Upper lobe of left lung (tissue), 6 donors: ENCODE measurements at regions not wholly inside any gene's neighbourhood (a gene's known extent, or its start where the extent isn't known, plus 50 kb on each side); places are given as distances from the start of the nearest gene placed in this dataset.

Source experiments
- ATAC-seq, 2 donors: fragments of 200-7000 bp; cut with Tn5 transposase; one replicate each; pipeline ENCODE4 v1.9.1; 2022; ENCODE audit warnings: mild to moderate bottlenecking in 2 of 2, moderate library complexity in 2 of 2; ENCODE audit not compliant: low FRiP score in 2 of 2
- DNase-seq, 2 donors: peaks; one replicate each; pipeline ENCODE4 v3.0.0-alpha.2; 2019 to 2020
- H3K27ac ChIP-seq, 4 donors: fragments of 200-600 bp; sonication (generic); one replicate each; pipeline ENCODE4 v1.5.1; 2016 to 2019
- H3K27me3 ChIP-seq, 4 donors: fragments of 200-600 bp; sonication (generic); one replicate each; pipeline ENCODE4 v1.5.1; 2017 to 2019
- H3K36me3 ChIP-seq, 4 donors: fragments of 200-600 bp; sonication (generic); one replicate each; pipeline ENCODE4 v1.5.1; 2016 to 2019
- H3K4me1 ChIP-seq, 4 donors: fragments of 200-600 bp; sonication (generic); one replicate each; pipeline ENCODE4 v1.5.1; 2018 to 2019
- H3K4me3 ChIP-seq, 4 donors: fragments of 200-600 bp; sonication (generic); one replicate each; pipeline ENCODE4 v1.5.1; 2017 to 2019; ENCODE audit warnings: mild to moderate bottlenecking in 2 of 4, moderate library complexity in 1 of 4
- H3K9me3 ChIP-seq, 4 donors: fragments of 200-600 bp; sonication (generic); one replicate each; pipeline ENCODE4 v1.5.1; 2018 to 2019
- EP300 ChIP-seq, 4 donors: sonication (generic); formaldehyde crosslinking; IDR thresholded peaks; one replicate each; pipeline ENCODE4 v1.5.1; 2017; ENCODE audit warnings: antibody characterized with exemption in 4 of 4, control low read depth in 2 of 4
- POLR2A ChIP-seq, 4 donors: fragments of 450-650 bp; IDR thresholded peaks; one replicate each; pipeline ENCODE4 v1.5.1; 2016 to 2017; ENCODE audit warnings: antibody characterized with exemption in 4 of 4, mild to moderate bottlenecking in 2 of 4
- POLR2AphosphoS5 ChIP-seq, 2 donors: sonication (generic); formaldehyde crosslinking; IDR thresholded peaks; one replicate each; pipeline ENCODE4 v1.5.1; 2017; ENCODE audit warnings: antibody characterized with exemption in 2 of 2
- WGBS, 2 donors: methylation state at CpG; one replicate each; pipeline ENCODE4 v1.1.5; 2017 to 2018; 5-methylcytosine and 5-hydroxymethylcytosine counted together
- TF ChIP-seq, protein P1 (sequence below), 6 experiments: fragments of 450-650 bp in 4 of 6; fragments of 200-600 bp in 2 of 6; sonication (generic) in 2 of 6; IDR thresholded peaks; one replicate each; pipeline ENCODE4 v1.5.1; 2016 to 2019; ENCODE audit warnings: antibody characterized with exemption in 6 of 6
- donor health status: DM: no; HTN: no; CAD: no; lungs with moderate emphysema.
- donor health status: DM: no; HTN: yes; CAD: no; lungs with severe emphysema.

DNA sequence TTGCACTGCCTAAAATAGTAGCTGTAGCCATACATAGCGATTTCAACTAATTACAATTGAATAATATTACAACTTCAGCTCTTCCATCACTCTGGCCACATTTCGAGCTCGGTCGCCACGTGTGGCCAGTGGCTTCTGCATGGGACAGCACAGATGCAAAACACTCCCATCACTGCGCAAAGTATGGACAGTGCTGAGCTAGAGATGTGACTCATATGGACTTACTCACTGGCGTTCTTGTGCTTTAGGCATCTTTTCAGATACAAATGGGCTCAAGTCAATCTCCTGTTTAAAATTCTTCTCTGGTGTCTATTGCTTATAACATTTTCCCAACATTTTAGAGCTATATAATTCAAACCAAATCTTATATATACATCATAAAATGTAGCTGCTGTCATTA, 222.7 kb downstream of the ELAVL2 start:
- Histone ChIP-seq H3K27me3 (no peaks in the 10 kb centered on the region), H3K27ac (no peak overlapping the region), H3K36me3 (no peaks in the 10 kb centered on the region), H3K9me3 (no peaks in the 10 kb centered on the region), H3K4me3 (no peak overlapping the region), H3K4me1 (no peaks in the 10 kb centered on the region)
- ATAC-seq (no peak), DNase-seq (peak in 1 of 2 donors; percentile 14)
- 92 to 93% methylated on average over 7 of the region's 7 CpGs for WGBS, 2 donors
- no peak for TF ChIP-seq POLR2AphosphoS5 (IDR thresholded peaks at IDR 0.05)
- TF ChIP-seq EP300 (IDR thresholded peaks at IDR 0.05): no peak
- TF ChIP-seq, protein P1, sequence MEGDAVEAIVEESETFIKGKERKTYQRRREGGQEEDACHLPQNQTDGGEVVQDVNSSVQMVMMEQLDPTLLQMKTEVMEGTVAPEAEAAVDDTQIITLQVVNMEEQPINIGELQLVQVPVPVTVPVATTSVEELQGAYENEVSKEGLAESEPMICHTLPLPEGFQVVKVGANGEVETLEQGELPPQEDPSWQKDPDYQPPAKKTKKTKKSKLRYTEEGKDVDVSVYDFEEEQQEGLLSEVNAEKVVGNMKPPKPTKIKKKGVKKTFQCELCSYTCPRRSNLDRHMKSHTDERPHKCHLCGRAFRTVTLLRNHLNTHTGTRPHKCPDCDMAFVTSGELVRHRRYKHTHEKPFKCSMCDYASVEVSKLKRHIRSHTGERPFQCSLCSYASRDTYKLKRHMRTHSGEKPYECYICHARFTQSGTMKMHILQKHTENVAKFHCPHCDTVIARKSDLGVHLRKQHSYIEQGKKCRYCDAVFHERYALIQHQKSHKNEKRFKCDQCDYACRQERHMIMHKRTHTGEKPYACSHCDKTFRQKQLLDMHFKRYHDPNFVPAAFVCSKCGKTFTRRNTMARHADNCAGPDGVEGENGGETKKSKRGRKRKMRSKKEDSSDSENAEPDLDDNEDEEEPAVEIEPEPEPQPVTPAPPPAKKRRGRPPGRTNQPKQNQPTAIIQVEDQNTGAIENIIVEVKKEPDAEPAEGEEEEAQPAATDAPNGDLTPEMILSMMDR (IDR thresholded peaks at IDR 0.05): no peak

DNA sequence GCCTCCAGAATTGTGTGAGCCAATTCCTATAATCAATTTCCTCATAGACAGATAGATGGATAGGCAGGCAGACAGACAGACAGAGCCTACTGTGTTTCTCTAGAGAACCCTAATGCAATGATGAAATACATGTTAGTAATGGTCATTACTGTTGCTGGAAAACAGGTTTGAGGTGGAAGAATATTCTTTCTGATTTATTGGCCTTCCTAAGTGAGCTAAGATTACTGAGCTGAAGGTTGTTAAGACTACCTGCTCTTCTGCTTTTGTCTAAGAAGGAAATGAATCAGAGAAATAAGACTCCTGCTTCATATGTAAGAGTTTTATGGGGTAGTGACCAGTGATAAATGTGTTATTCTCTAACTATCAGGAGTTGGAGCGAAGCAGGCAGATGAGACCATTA, 219.9 kb downstream of the ELAVL2 start:
- WGBS, 2 donors: 77 to 81% methylated on average over 1 of the region's 1 CpG
- TF ChIP-seq, protein P1 (IDR thresholded peaks at IDR 0.05): no peak
- TF ChIP-seq POLR2AphosphoS5 (IDR thresholded peaks at IDR 0.05) (no peak), EP300 (IDR thresholded peaks at IDR 0.05) (no peak), POLR2A (IDR thresholded peaks at IDR 0.05) (no peak)
- H3K36me3 ChIP-seq: no peaks in the 10 kb centered on the region
- H3K4me3 ChIP-seq: no peak overlapping the region
- no peak overlapping the region for H3K27ac ChIP-seq
- no peaks in the 10 kb centered on the region for H3K9me3 ChIP-seq
- no peaks in the 10 kb centered on the region for H3K27me3 ChIP-seq
- DNase-seq: no peak
- no peak for ATAC-seq
- H3K4me1 ChIP-seq: no peaks in the 10 kb centered on the region

DNA sequence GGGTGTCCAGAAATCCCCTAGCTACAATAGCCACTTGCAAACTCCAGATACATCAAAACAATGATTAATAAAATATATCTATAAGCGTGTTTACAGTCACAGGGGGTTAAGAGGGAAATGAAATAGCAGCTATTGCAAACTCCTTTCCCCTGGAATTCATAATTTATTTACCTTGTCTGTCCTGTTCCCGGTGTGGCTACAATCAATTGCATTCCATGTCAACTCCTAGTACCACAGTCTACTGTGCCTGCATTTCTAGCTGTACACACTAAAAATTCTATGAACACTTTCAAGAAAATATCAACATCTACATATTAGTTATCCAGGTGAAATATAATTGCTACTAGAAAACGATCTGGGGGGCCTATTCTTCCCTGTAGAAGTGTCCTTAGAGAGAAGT, 217.6 kb downstream of the ELAVL2 start:
- Histone ChIP-seq H3K27ac (no peak overlapping the region), H3K4me3 (no peak overlapping the region), H3K4me1 (no peaks in the 10 kb centered on the region), H3K36me3 (no peaks in the 10 kb centered on the region), H3K27me3 (no peaks in the 10 kb centered on the region), H3K9me3 (no peaks in the 10 kb centered on the region)
- ATAC-seq (no peak), DNase-seq (no peak)
- WGBS, 2 donors: 35 to 41% methylated on average over 3 of the region's 3 CpGs
- TF ChIP-seq POLR2AphosphoS5 (IDR thresholded peaks at IDR 0.05) (no peak), POLR2A (IDR thresholded peaks at IDR 0.05) (no peak), EP300 (IDR thresholded peaks at IDR 0.05) (no peak)
- TF ChIP-seq, protein P1 (IDR thresholded peaks at IDR 0.05): no peak

DNA sequence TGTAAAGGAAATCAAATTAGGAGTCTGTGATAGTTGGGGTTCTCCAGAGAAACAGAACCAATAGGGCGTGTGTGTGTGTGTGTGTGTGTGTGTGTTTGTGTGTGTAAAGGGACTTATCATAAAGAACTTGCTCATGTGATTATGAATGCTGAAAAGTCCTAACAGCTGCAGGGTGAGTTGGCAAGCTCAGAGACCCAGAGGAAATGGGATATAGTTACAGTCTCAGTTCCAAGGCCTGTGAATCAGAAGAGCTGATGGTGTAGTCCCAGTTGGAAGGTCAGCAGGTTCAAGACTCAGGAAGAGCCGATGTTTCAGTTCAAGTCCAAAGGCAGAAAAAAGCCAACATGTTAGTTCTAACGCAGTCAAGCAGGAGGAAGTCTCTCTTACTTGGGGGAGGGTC, 214.2 kb downstream of the ELAVL2 start:
- Histone ChIP-seq H3K4me3 (no peak overlapping the region), H3K9me3 (no peaks in the 10 kb centered on the region), H3K36me3 (no peaks in the 10 kb centered on the region), H3K27ac (no peak overlapping the region), H3K4me1 (no peaks in the 10 kb centered on the region), H3K27me3 (no peaks in the 10 kb centered on the region)
- TF ChIP-seq EP300 (IDR thresholded peaks at IDR 0.05) (no peak), POLR2A (IDR thresholded peaks at IDR 0.05) (no peak), POLR2AphosphoS5 (IDR thresholded peaks at IDR 0.05) (no peak)
- ATAC-seq (no peak), DNase-seq (no peak)
- 75 to 85% methylated on average over 3 of the region's 3 CpGs for WGBS, 2 donors

DNA sequence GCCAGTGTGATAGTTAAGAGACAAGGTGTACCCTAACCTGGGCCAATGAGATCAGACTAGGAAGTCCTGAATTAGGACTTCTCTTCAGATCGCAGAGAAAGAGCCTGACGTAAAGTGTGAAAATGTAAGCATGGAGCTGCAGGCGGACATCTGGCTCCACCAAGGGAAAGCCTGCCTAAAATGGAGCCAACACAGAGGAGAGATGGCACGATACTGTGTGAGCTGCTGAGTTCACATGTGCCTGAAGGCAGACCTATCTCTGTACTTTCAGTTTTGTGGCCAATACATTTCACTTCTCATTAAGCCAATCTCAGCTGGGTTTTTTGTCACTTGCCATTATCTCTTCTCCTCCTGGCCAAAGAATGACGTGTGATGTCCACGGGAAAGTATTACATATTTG, 210.5 kb downstream of the ELAVL2 start:
- no peaks in the 10 kb centered on the region for H3K27me3 ChIP-seq
- H3K9me3 ChIP-seq: no peaks in the 10 kb centered on the region
- no peak overlapping the region for H3K4me3 ChIP-seq
- DNase-seq: no peak
- no peak overlapping the region for H3K27ac ChIP-seq
- TF ChIP-seq POLR2A (IDR thresholded peaks at IDR 0.05) (no peak), POLR2AphosphoS5 (IDR thresholded peaks at IDR 0.05) (no peak), EP300 (IDR thresholded peaks at IDR 0.05) (no peak)
- TF ChIP-seq, protein P1 (IDR thresholded peaks at IDR 0.05): no peak
- WGBS, 2 donors: 92 to 93% methylated on average over 6 of the region's 6 CpGs
- ATAC-seq: no peak
- H3K36me3 ChIP-seq: no peaks in the 10 kb centered on the region
- H3K4me1 ChIP-seq: no peaks in the 10 kb centered on the region
